B cell (primary cell): ENCODE measurements at regions not wholly inside any gene's neighbourhood (a gene's known extent, or its start where the extent isn't known, plus 50 kb on each side); places are given as distances from the start of the nearest gene placed in this dataset.
"Not testable (repeated sequence)": the region's sequence is repeated elsewhere in the genome, so short reads cannot be mapped to it uniquely, and the experiment has no call there.

Experiments used
- EZH2 ChIP-seq: IDR thresholded peaks from 2 replicates; pipeline ENCODE4 v1.6.1; 2012; ENCODE audit warnings: borderline replicate concordance, low read depth, mild to moderate bottlenecking, moderate library complexity, low read length; ENCODE audit not compliant: insufficient read depth, poor library complexity, severe bottlenecking
- TF ChIP-seq, protein P1 (sequence below): fragments of 200-600 bp; IDR thresholded peaks from one replicate; pipeline ENCODE4 v1.8.0; 2022; ENCODE audit warnings: antibody characterized with exemption, mild to moderate bottlenecking

DNA sequence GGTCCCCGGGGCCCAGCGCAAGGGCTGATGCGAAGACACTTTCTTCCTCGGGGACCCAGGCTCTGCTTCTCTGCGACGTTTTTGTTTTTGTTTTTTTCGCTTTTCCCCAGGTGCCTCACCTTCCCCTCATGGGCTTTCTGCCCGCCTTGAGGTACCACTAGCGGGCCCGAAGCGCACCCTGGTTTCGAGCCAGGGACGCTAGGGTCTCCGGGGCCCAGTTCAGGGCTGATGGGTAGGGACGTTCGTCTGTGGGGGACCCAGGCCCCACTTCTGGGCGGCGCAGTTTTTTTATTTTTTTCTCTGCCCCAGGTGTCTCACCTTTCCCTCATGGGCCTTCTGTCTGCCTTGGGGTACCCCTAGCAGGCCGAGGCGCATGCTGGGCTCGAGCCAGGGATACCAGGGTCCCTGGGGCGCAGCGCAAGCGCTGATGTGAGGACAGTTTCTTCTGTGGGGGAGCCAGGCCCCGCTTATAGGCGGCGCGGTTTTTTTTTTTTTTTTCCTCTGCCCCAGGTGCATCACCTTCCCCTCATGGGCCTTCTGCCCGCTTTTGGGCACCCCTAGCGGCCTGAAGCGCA, 530.0 kb downstream of the FOXD4L4 start:
- TF ChIP-seq, protein P1, sequence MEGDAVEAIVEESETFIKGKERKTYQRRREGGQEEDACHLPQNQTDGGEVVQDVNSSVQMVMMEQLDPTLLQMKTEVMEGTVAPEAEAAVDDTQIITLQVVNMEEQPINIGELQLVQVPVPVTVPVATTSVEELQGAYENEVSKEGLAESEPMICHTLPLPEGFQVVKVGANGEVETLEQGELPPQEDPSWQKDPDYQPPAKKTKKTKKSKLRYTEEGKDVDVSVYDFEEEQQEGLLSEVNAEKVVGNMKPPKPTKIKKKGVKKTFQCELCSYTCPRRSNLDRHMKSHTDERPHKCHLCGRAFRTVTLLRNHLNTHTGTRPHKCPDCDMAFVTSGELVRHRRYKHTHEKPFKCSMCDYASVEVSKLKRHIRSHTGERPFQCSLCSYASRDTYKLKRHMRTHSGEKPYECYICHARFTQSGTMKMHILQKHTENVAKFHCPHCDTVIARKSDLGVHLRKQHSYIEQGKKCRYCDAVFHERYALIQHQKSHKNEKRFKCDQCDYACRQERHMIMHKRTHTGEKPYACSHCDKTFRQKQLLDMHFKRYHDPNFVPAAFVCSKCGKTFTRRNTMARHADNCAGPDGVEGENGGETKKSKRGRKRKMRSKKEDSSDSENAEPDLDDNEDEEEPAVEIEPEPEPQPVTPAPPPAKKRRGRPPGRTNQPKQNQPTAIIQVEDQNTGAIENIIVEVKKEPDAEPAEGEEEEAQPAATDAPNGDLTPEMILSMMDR = not testable (repeated sequence)
- not testable (repeated sequence) for TF ChIP-seq EZH2
